ENCODE measurements at regions not wholly inside any gene's neighbourhood (a gene's known extent, or its start where the extent isn't known, plus 50 kb on each side); places are given as distances from the start of the nearest gene placed in this dataset.

DNA sequence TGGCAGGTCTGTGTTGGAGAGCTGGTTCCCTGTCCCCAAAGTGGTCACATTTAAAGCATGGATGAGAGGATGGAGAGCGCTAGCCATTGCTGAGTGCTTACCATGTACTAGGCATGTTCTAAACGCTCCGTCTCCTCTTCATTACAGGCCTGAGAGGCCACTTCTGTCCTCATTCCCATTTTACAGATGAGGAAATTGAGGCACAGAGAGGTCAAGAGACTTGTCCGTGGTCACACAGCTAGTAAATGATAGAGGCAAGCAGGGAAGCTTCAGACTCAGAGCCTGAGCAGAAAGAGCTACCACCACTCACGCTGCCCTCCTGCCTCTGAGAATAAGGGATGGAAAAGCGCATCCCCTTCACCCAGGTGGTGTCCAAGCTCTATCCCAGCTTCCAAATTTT is 64.3 kb downstream of the SLC25A47 start:
- DNase-seq (ENCODE audit: low read depth, low spot score) = no peak
- TF ChIP-seq YY1 (IDR thresholded peaks at IDR 0.05; ENCODE audit: insufficient read depth, insufficient read length) (no peak), ZNF274 (IDR thresholded peaks at IDR 0.05; ENCODE audit: low read depth, low read length) (no peak), SUZ12 (IDR thresholded peaks at IDR 0.05; ENCODE audit: extremely low read depth, insufficient read depth, insufficient read length) (no peak)
- Histone ChIP-seq H3K4me3 (ENCODE audit: insufficient read length, low read depth) (no peak overlapping the region), H3K4me1 (ENCODE audit: insufficient read depth, insufficient read length) (peaks cover 4% of the 10 kb centered on the region), H3K27me3 (ENCODE audit: insufficient read depth, insufficient read length) (no peaks in the 10 kb centered on the region), H3K9me3 (ENCODE audit: insufficient read depth, low read length) (no peaks in the 10 kb centered on the region), H3K9ac (ENCODE audit: insufficient read length, low read depth) (no peak overlapping the region), H3K36me3 (ENCODE audit: insufficient read depth, insufficient read length, low read length) (peaks cover 1% of the 10 kb centered on the region)

DNA sequence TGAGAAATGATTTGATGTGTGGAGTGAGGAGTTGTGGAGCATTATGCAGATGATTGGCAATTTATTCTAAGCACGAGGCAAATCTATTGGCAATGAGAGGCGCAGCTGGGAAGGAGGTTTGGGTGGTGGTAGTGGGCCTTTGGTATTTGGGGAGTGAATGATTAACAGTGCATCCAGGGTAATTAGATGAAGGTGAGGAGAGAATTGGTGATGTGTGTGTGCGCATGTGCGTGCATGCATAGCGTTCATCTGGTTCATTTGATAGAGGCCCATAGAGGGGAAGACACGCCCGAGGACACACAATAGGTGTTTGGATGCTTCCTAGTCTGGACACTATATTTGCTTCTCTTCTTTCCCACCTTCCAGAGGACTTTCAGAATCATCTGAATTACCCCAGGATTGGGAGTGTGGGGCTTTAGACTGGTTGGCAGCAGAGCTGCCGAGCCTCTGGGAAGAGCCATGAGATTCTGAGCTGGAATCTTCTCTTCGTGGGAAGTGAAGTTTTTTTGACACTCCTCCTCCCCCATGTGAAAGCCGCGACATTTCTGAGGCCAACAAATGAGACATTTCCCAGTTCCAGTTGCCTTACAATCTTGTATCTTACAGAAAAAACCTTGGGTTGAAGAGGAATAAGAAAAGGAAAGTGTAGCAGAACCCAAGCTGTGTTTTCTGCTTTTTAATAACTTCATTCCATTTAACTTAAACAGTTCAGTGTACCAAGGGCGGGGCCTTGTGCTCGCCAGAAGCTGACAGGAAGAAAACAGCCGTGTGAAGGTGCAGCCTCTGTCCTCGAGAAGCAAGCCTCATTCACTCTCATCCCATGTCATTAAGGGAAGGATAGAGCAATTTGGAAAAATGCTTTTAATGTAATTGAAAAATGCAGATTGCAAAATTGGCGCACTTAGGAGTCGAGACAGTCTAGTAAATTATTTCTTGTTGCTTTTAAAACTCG is 65.2 kb downstream of the SLC25A47 start:
- no peak for DNase-seq (ENCODE audit: low read depth, low spot score)
- no peaks in the 10 kb centered on the region for H3K36me3 ChIP-seq (ENCODE audit: insufficient read depth, insufficient read length, low read length)
- H3K4me3 ChIP-seq (ENCODE audit: insufficient read length, low read depth) = no peak overlapping the region

GRCh38 chr14:100389497-100390104 is 66.5 kb downstream of the SLC25A47 start:
- TF ChIP-seq SUZ12 (IDR thresholded peaks at IDR 0.05; ENCODE audit: extremely low read depth, insufficient read depth, insufficient read length) (no peak), ZNF274 (IDR thresholded peaks at IDR 0.05; ENCODE audit: low read depth, low read length) (no peak), YY1 (IDR thresholded peaks at IDR 0.05; ENCODE audit: insufficient read depth, insufficient read length) (no peak)
- no peaks in the 10 kb centered on the region for H3K9me3 ChIP-seq (ENCODE audit: insufficient read depth, low read length)
- no peak overlapping the region for H3K4me3 ChIP-seq (ENCODE audit: insufficient read length, low read depth)
- DNase-seq (ENCODE audit: low read depth, low spot score) = no peak
- no peak overlapping the region for H3K9ac ChIP-seq (ENCODE audit: insufficient read length, low read depth)
- H3K27me3 ChIP-seq (ENCODE audit: insufficient read depth, insufficient read length) = no peaks in the 10 kb centered on the region
- peaks cover 7% of the 10 kb centered on the region for H3K4me1 ChIP-seq (ENCODE audit: insufficient read depth, insufficient read length)
- no peaks in the 10 kb centered on the region for H3K36me3 ChIP-seq (ENCODE audit: insufficient read depth, insufficient read length, low read length)

More for the DNA sequence above, 65.2 kb downstream of the SLC25A47 start:
- no peak for TF ChIP-seq ZNF274 (IDR thresholded peaks at IDR 0.05; ENCODE audit: low read depth, low read length)
- Histone ChIP-seq H3K27me3 (ENCODE audit: insufficient read depth, insufficient read length) (no peaks in the 10 kb centered on the region), H3K9me3 (ENCODE audit: insufficient read depth, low read length) (no peaks in the 10 kb centered on the region), H3K4me1 (ENCODE audit: insufficient read depth, insufficient read length) (peaks cover 4% of the 10 kb centered on the region), H3K9ac (ENCODE audit: insufficient read length, low read depth) (no peak overlapping the region)

DNA sequence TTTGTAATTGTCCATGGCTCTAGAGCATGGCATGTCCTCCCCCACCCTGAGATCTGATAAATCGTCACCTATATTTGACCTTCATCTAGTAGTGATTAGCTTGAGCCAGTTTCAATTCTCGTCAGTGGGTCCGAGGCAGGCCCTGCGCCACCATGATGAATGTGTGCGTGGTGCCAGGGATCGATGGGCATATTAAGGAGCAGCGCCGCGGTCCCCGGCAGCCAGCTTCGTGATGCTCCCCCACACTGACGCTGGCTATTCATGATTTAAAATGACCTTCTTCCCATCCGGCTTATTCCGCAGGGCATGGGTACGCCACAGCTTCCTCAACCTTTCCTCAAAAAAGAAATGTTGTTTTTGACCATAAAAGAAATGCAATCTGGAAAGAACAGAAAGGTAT is 68.0 kb downstream of the SLC25A47 start:
- no peaks in the 10 kb centered on the region for H3K9me3 ChIP-seq (ENCODE audit: insufficient read depth, low read length)
- no peaks in the 10 kb centered on the region for H3K36me3 ChIP-seq (ENCODE audit: insufficient read depth, insufficient read length, low read length)
- no peak overlapping the region for H3K4me3 ChIP-seq (ENCODE audit: insufficient read length, low read depth)
- H3K4me1 ChIP-seq (ENCODE audit: insufficient read depth, insufficient read length) = peaks cover 6% of the 10 kb centered on the region
- TF ChIP-seq SUZ12 (IDR thresholded peaks at IDR 0.05; ENCODE audit: extremely low read depth, insufficient read depth, insufficient read length) (no peak), YY1 (IDR thresholded peaks at IDR 0.05; ENCODE audit: insufficient read depth, insufficient read length) (no peak), ZNF274 (IDR thresholded peaks at IDR 0.05; ENCODE audit: low read depth, low read length) (no peak)
- no peak overlapping the region for H3K9ac ChIP-seq (ENCODE audit: insufficient read length, low read depth)
- no peak for DNase-seq (ENCODE audit: low read depth, low spot score)
- H3K27me3 ChIP-seq (ENCODE audit: insufficient read depth, insufficient read length) = no peaks in the 10 kb centered on the region

DNA sequence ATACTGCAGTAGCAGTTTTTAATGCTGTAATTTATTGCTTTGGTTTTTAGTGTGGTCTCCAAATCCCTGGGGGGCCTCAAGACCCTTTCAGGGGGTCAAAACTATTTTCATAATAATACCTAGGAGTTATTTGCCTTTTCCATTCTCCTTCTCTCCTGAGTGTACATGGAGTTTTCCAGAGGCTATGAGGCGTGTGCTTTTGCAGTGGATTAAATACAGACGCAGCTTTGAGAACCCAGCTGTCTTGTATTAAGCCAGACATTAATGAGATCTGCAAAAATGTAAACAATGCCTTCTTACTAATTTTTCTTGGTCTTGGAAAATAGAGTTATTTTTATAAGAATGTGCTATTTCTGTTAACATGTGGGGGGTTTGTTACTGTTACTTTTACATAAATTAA is 68.6 kb downstream of the SLC25A47 start:
- TF ChIP-seq YY1 (IDR thresholded peaks at IDR 0.05; ENCODE audit: insufficient read depth, insufficient read length) (no peak), SUZ12 (IDR thresholded peaks at IDR 0.05; ENCODE audit: extremely low read depth, insufficient read depth, insufficient read length) (no peak), ZNF274 (IDR thresholded peaks at IDR 0.05; ENCODE audit: low read depth, low read length) (no peak)
- H3K9me3 ChIP-seq (ENCODE audit: insufficient read depth, low read length) = no peaks in the 10 kb centered on the region
- peaks cover 6% of the 10 kb centered on the region for H3K4me1 ChIP-seq (ENCODE audit: insufficient read depth, insufficient read length)
- H3K4me3 ChIP-seq (ENCODE audit: insufficient read length, low read depth) = no peak overlapping the region
- no peaks in the 10 kb centered on the region for H3K36me3 ChIP-seq (ENCODE audit: insufficient read depth, insufficient read length, low read length)
- no peaks in the 10 kb centered on the region for H3K27me3 ChIP-seq (ENCODE audit: insufficient read depth, insufficient read length)
- DNase-seq (ENCODE audit: low read depth, low spot score) = no peak
- H3K9ac ChIP-seq (ENCODE audit: insufficient read length, low read depth) = no peak overlapping the region

GRCh38 chr14:100392356-100392755 is 69.2 kb downstream of the SLC25A47 start:
- TF ChIP-seq SUZ12 (IDR thresholded peaks at IDR 0.05; ENCODE audit: extremely low read depth, insufficient read depth, insufficient read length) (no peak), YY1 (IDR thresholded peaks at IDR 0.05; ENCODE audit: insufficient read depth, insufficient read length) (no peak), ZNF274 (IDR thresholded peaks at IDR 0.05; ENCODE audit: low read depth, low read length) (no peak)
- H3K36me3 ChIP-seq (ENCODE audit: insufficient read depth, insufficient read length, low read length) = no peaks in the 10 kb centered on the region
- no peak overlapping the region for H3K9ac ChIP-seq (ENCODE audit: insufficient read length, low read depth)
- no peak overlapping the region for H3K4me3 ChIP-seq (ENCODE audit: insufficient read length, low read depth)
- H3K9me3 ChIP-seq (ENCODE audit: insufficient read depth, low read length) = no peaks in the 10 kb centered on the region
- H3K27me3 ChIP-seq (ENCODE audit: insufficient read depth, insufficient read length) = no peaks in the 10 kb centered on the region
- H3K4me1 ChIP-seq (ENCODE audit: insufficient read depth, insufficient read length) = peaks cover 6% of the 10 kb centered on the region
- no peak for DNase-seq (ENCODE audit: low read depth, low spot score)

- no peaks in the 10 kb centered on the region for H3K36me3 ChIP-seq (ENCODE audit: insufficient read depth, insufficient read length, low read length)
- peaks cover 6% of the 10 kb centered on the region for H3K4me1 ChIP-seq (ENCODE audit: insufficient read depth, insufficient read length)
- no peak for DNase-seq (ENCODE audit: low read depth, low spot score)
- no peak overlapping the region for H3K9ac ChIP-seq (ENCODE audit: insufficient read length, low read depth)
- no peaks in the 10 kb centered on the region for H3K9me3 ChIP-seq (ENCODE audit: insufficient read depth, low read length)
- H3K27me3 ChIP-seq (ENCODE audit: insufficient read depth, insufficient read length) = no peaks in the 10 kb centered on the region
- H3K4me3 ChIP-seq (ENCODE audit: insufficient read length, low read depth) = no peak overlapping the region
- TF ChIP-seq YY1 (IDR thresholded peaks at IDR 0.05; ENCODE audit: insufficient read depth, insufficient read length) = no peak
- TF ChIP-seq SUZ12 (IDR thresholded peaks at IDR 0.05; ENCODE audit: extremely low read depth, insufficient read depth, insufficient read length) = no peak
- TF ChIP-seq ZNF274 (IDR thresholded peaks at IDR 0.05; ENCODE audit: low read depth, low read length) = no peak
Measured at GRCh38 chr14:100393362-100393761, 70.2 kb downstream of the SLC25A47 start.

Data from NT2/D1 (cell line).